ENCODE measurements at regions not wholly inside any gene's neighbourhood (a gene's known extent, or its start where the extent isn't known, plus 50 kb on each side); places are given as distances from the start of the nearest gene placed in this dataset.
"Not testable (repeated sequence)": the region's sequence is repeated elsewhere in the genome, so short reads cannot be mapped to it uniquely, and the experiment has no call there.

DNA sequence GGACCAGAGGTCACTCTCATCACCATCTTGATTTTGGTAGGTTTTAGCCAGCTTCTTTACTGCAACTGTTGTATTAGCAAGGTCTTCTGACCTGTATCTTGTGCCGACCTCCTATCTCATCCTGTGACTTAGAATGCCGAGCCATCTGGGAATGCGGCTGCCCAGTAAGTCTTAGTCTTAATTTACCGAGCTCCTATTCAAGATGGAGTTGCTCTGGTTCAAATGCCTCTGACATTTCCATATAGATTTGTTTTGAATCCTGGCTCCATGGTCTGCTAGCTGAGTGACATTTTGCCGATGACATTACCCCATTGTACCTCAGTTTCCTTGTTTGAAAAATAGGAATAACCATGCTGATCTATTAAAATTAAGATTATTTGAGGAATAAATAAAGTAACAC, 193.9 kb upstream of the HMCN1 start:
- no peak for DNase-seq (ENCODE audit: low spot score)

DNA sequence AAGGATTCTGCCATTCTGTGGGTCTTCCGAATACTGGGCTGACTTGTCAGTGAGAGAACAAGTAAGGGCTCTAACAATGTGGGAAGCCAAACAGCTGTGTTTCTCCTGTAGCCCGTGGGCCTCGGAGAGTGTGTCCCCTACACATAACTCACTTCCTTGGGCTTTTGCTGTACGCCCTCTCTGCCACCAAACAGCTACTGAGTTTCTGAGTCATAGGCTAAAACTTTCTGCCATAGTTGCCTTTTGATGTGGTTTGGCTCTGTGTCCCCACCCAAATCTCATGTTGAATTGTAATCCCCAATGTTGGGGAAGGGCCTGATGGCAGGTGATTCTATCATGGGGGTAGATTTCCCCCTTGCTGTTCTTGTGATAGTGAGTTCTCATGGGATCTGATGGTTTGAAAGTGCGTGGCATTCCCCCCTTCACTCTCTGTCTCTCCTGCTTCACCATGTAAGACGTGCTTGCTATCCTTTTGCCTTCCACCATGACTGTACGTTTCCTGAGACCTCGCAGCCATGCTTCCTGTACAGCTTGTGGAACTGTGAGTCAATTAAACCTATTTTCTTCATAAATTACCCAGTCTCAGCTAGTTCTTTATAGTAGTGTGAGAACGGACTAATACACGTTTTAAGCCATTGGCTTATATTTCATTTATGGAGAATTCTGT, 194.8 kb upstream of the HMCN1 start:
- DNase-seq (ENCODE audit: low spot score): no peak

DNA sequence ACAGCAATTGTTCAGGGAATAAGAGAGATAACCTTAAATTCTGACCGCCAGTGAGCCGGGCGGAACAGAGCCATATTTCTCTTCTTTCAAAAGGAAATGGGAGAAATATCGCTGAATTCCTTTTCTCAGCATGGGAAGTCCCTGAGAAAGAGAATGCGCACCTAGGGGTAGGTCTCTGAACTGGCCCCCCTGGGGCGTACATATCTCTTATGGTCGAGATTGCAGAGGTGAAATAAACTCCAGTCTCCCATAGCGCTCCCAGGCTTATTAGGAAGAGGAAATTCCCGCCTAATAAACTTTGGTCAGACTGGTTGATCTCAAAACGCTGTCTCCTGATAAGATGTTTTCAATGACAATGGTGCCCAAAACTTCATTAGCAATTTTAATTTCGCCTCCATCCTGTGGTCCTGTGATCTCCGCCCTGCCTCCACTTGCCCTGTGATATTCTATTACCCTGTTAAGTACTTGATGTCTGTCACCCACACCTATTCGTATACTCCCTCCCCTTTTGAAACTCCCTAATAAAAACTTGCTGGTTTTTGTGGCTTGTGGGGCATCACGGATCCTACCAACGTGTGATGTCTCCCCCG, 195.8 kb upstream of the HMCN1 start:
- not testable (repeated sequence) for DNase-seq (ENCODE audit: low spot score)

GRCh38 chr1:185537596-185537995, 196.6 kb upstream of the HMCN1 start:
- DNase-seq (ENCODE audit: low spot score): no peak

DNA sequence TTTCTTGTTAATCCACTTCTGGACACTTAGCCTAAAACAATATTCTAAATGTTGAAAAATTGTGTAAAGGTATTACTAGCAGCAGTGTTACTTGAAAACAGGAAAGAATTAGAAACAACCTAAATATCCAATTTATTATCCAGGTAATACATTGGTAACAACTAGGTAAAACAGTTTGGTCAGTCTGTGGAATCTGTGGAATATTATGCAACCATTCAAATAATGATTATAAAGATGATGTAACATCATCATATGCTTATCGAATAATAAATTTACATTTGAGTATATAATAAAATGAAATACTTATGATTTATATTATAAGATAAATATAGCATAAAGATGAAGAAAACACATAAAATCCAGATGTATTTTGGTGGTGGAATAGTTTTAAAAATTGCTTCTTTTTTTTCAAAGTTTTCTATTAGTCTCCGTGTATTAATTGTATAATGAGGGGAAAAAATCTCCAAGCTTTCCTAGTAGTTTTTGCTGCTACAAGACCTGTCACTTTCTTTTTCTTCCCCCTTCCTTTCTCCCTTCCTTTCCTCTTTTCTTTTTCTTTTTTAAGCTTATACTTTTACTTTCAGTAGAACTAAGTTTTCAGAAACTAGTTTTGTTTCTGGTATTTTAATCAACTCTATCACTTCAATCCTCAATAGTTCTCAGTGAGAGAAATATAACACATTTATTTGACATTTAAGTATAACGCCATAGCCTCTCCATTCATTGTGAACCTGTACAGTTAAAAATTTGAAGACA, 197.8 kb upstream of the HMCN1 start:
- no peak for DNase-seq (ENCODE audit: low spot score)

- DNase-seq (ENCODE audit: low spot score): no peak
Observed at GRCh38 chr1:185535621-185536020, 198.6 kb upstream of the HMCN1 start.

DNA sequence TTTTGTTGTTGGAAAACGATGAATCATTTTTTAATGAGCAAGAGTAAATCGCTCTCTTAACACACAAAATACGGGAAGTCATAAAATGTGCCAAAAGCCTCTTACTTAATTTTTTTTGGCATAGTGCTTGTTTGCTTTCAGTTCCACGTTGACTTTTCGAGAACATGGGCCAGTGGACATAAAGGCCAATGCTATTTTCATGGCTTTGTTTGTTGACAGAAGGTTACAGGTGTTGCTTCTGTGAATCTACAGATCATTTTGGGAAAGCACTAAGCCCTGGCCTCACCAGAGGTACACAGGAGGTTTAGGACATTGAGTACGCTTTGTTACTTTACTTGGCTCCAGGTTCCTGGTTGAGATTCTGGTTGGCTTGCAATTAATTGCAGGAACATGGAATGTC, 199.4 kb upstream of the HMCN1 start:
- DNase-seq (ENCODE audit: low spot score): no peak

- DNase-seq (ENCODE audit: low spot score): no peak
Observed at GRCh38 chr1:185533596-185533995, 200.6 kb upstream of the HMCN1 start.

GRCh38 chr1:185532856-185533255, 201.3 kb upstream of the HMCN1 start:
- DNase-seq (ENCODE audit: low spot score): no peak

GRCh38 chr1:185531838-185532237, 202.4 kb upstream of the HMCN1 start:
- no peak for DNase-seq (ENCODE audit: low spot score)

- no peak for DNase-seq (ENCODE audit: low spot score)
Observed at GRCh38 chr1:185530215-185530614, 204.0 kb upstream of the HMCN1 start.

DNA sequence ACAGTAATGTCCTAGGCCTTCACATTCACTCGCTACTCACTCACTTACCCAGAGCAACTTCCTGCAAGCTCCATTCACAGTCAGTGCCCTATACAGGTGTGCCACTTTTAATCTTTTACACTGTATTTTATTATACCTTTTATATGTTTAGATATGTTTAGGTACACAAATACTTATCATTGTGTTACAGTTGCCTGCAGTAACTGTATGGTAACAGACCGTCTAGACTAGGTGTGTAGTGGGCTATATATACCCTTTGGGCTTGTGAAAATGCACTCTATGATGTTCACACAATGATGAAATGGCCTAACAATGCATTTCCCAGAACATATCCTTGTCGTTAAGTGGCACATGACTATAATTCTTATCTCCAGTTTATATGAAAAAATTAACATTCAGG, 204.5 kb upstream of the HMCN1 start:
- DNase-seq (ENCODE audit: low spot score): no peak

GRCh38 chr1:185528084-185528676, 206.0 kb upstream of the HMCN1 start:
- no peak for DNase-seq (ENCODE audit: low spot score)

GRCh38 chr1:185526344-185527307, 207.6 kb upstream of the HMCN1 start:
- DNase-seq (ENCODE audit: low spot score): no peak

- no peak for DNase-seq (ENCODE audit: low spot score)
Observed at GRCh38 chr1:185520188-185520920, 203.3 kb upstream of the IVNS1ABP start.

- no peak for DNase-seq (ENCODE audit: low spot score)
Observed at GRCh38 chr1:185517808-185518419, 200.9 kb upstream of the IVNS1ABP start.

GRCh38 chr1:185517301-185517700, 200.3 kb upstream of the IVNS1ABP start:
- not testable (repeated sequence) for DNase-seq (ENCODE audit: low spot score)

DNA sequence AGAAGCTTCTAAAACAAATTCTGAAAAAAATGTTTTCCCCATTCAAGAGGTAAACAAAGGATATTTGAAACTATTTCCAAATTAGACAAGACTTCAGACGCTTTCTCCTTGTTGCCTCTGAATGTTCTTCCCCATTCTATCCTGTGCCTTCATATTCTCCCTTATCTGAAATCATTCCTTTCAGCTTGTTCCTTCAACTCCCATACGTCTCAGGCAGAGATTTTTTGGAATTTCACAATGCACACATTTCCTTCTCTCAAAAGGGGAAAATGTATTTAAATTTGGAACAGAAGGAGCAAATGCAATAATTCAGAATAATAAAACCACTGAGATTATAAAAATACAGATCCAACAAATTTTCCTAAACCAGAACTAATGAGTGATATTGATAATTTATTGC, 198.7 kb upstream of the IVNS1ABP start:
- no peak for DNase-seq (ENCODE audit: low spot score)

GRCh38 chr1:185514311-185514710, 197.3 kb upstream of the IVNS1ABP start:
- no peak for DNase-seq (ENCODE audit: low spot score)

DNA sequence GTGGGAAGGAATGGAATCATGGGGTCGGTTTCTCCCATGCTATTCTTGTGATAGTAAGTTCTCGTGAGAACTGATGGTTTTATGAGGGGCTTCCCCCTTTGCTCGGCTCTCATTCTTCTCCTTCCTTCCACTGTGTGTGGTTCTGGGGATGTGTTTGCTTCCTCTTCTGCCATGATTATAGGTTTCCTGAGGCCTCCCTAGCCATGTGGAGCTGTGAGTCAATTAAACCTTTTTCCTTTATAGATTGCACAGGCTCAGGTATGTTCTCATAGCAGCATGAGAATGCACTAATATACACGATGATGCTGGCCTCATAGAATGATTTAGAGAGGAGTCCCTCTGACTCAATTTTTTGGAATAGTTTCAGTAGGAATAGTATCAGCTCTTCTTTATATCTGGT, 195.4 kb upstream of the IVNS1ABP start:
- no peak for DNase-seq (ENCODE audit: low spot score)

GRCh38 chr1:185501099-185501498, 184.1 kb upstream of the IVNS1ABP start:
- DNase-seq (ENCODE audit: low spot score): no peak

All from AG08396 (cell line).